Sigmoid colon (tissue), 6 donors: ENCODE measurements at regions not wholly inside any gene's neighbourhood (a gene's known extent, or its start where the extent isn't known, plus 50 kb on each side); places are given as distances from the start of the nearest gene placed in this dataset.

ENCODE experiments used
- DNase-seq: peaks from one replicate; pipeline ENCODE4 v3.0.0-alpha.2; 2019
- H3K27ac ChIP-seq, 4 donors: fragments of 200-600 bp; sonication (generic); one replicate each; pipeline ENCODE4 v1.5.1; 2016 to 2019; ENCODE audit warnings: mild to moderate bottlenecking in 1 of 4
- H3K27me3 ChIP-seq, 3 donors: fragments of 200-600 bp; sonication (generic); one replicate each; pipeline ENCODE4 v1.5.1; 2019; ENCODE audit warnings: mild to moderate bottlenecking in 1 of 3
- H3K36me3 ChIP-seq, 4 donors: fragments of 200-600 bp; sonication (generic); one replicate each; pipeline ENCODE4 v1.5.1; 2016 to 2019
- H3K4me1 ChIP-seq, 4 donors: fragments of 200-600 bp; sonication (generic); one replicate each; pipeline ENCODE4 v1.5.1; 2017 to 2019
- H3K4me3 ChIP-seq, 4 donors: fragments of 200-600 bp; sonication (generic); one replicate each; pipeline ENCODE4 v1.5.1; 2017 to 2019; ENCODE audit warnings: mild to moderate bottlenecking in 2 of 4, moderate library complexity in 1 of 4
- H3K9me3 ChIP-seq, 4 donors: fragments of 200-600 bp in 3 of 4; sonication (generic) in 3 of 4; one replicate each; pipeline versions ENCODE4 v1.5.1 to v1.6.1; 2013 to 2019
- CTCF ChIP-seq, 4 experiments: fragments of 450-650 bp in 3 of 4; fragments of 200-600 bp in 1 of 4; IDR thresholded peaks; one replicate each; pipeline ENCODE4 v1.5.1; 2016 to 2019; ENCODE audit warnings: antibody characterized with exemption in 4 of 4, mild to moderate bottlenecking in 3 of 4, moderate library complexity in 2 of 4
- EP300 ChIP-seq, 4 donors: sonication (generic); formaldehyde crosslinking; IDR thresholded peaks; one replicate each; pipeline ENCODE4 v1.6.1; 2017; ENCODE audit warnings: antibody characterized with exemption in 4 of 4
- POLR2A ChIP-seq, 2 donors: fragments of 450-650 bp; IDR thresholded peaks; one replicate each; pipeline ENCODE4 v1.6.1; 2016; ENCODE audit warnings: antibody characterized with exemption in 2 of 2, mild to moderate bottlenecking in 2 of 2, moderate library complexity in 2 of 2
- POLR2AphosphoS5 ChIP-seq, 4 donors: sonication (generic); formaldehyde crosslinking; IDR thresholded peaks; one replicate each; pipeline ENCODE4 v1.6.1; 2017; ENCODE audit warnings: antibody characterized with exemption in 4 of 4
- WGBS, 2 donors: extraction: QIAGEN DNeasy Blood & Tissue Kit; methylation state at CpG; one replicate each; pipeline ENCODE4 v1.1.7; 2013; 5-methylcytosine and 5-hydroxymethylcytosine counted together
- intact Hi-C: fragments of 100-400 bp; cut with DNase I; formaldehyde crosslinking; loops from one replicate; pipeline ENCODE4 v1.15.1; 2023
- donor health status: healthy with polysubstance abuse.
- donor health status: healthy.

GRCh38 chr3:25053360-25053759, 374.7 kb upstream of the RARB start:
- TF ChIP-seq POLR2AphosphoS5 (IDR thresholded peaks at IDR 0.05) = no peak
- TF ChIP-seq POLR2A (IDR thresholded peaks at IDR 0.05) = no peak
- TF ChIP-seq CTCF (IDR thresholded peaks at IDR 0.05) = no peak
- TF ChIP-seq EP300 (IDR thresholded peaks at IDR 0.05) = no peak
- intact Hi-C loops = no loop called here
- H3K9me3 ChIP-seq = no peaks in the 10 kb centered on the region
- H3K27me3 ChIP-seq = no peaks in the 10 kb centered on the region
- no peak overlapping the region for H3K4me3 ChIP-seq
- H3K36me3 ChIP-seq = no peaks in the 10 kb centered on the region
- H3K27ac ChIP-seq = no peak overlapping the region
- 13 to 70% methylated on average over 3 of the region's 3 CpGs for WGBS, 2 donors
- H3K4me1 ChIP-seq = peaks cover 0 to 3% (median 0%) of the 10 kb centered on the region in 4 donors
- no peak for DNase-seq

- Histone ChIP-seq H3K27me3 (no peaks in the 10 kb centered on the region), H3K27ac (no peak overlapping the region), H3K9me3 (no peaks in the 10 kb centered on the region), H3K4me3 (no peak overlapping the region), H3K4me1 (peaks cover 0 to 3% (median 0%) of the 10 kb centered on the region in 4 donors), H3K36me3 (no peaks in the 10 kb centered on the region)
- 86 to 94% methylated on average over 1 of the region's 1 CpG for WGBS, 2 donors
- no peak for DNase-seq
- TF ChIP-seq POLR2AphosphoS5 (IDR thresholded peaks at IDR 0.05) = no peak
- no peak for TF ChIP-seq POLR2A (IDR thresholded peaks at IDR 0.05)
- no peak for TF ChIP-seq CTCF (IDR thresholded peaks at IDR 0.05)
- TF ChIP-seq EP300 (IDR thresholded peaks at IDR 0.05) = no peak
- intact Hi-C loops = no loop called here
Measured at GRCh38 chr3:25056036-25056755, 371.9 kb upstream of the RARB start.

- no peak overlapping the region for H3K27ac ChIP-seq
- DNase-seq = no peak
- 77 to 91% methylated on average over 3 of the region's 3 CpGs for WGBS, 2 donors
- intact Hi-C loops = no loop called here
- H3K9me3 ChIP-seq = no peaks in the 10 kb centered on the region
- no peaks in the 10 kb centered on the region for H3K27me3 ChIP-seq
- H3K4me3 ChIP-seq = no peak overlapping the region
- TF ChIP-seq CTCF (IDR thresholded peaks at IDR 0.05) (no peak), POLR2AphosphoS5 (IDR thresholded peaks at IDR 0.05) (no peak), POLR2A (IDR thresholded peaks at IDR 0.05) (no peak), EP300 (IDR thresholded peaks at IDR 0.05) (no peak)
- H3K4me1 ChIP-seq = peaks cover 0 to 3% (median 0%) of the 10 kb centered on the region in 4 donors
- H3K36me3 ChIP-seq = no peaks in the 10 kb centered on the region
Measured at GRCh38 chr3:25056803-25057351, 371.2 kb upstream of the RARB start.

- Histone ChIP-seq H3K27ac (no peak overlapping the region), H3K4me3 (no peak overlapping the region), H3K27me3 (no peaks in the 10 kb centered on the region), H3K36me3 (no peaks in the 10 kb centered on the region), H3K9me3 (no peaks in the 10 kb centered on the region), H3K4me1 (peaks cover 0 to 3% (median 0%) of the 10 kb centered on the region in 4 donors)
- intact Hi-C loops = no loop called here
- 67 to 76% methylated on average over 1 of the region's 1 CpG for WGBS, 2 donors
- no peak for DNase-seq
- TF ChIP-seq POLR2AphosphoS5 (IDR thresholded peaks at IDR 0.05) (no peak), CTCF (IDR thresholded peaks at IDR 0.05) (no peak), EP300 (IDR thresholded peaks at IDR 0.05) (no peak), POLR2A (IDR thresholded peaks at IDR 0.05) (no peak)
Measured at GRCh38 chr3:25057379-25057778, 370.7 kb upstream of the RARB start.
